Stomach (tissue), 4 donors: ENCODE measurements at regions not wholly inside any gene's neighbourhood (a gene's known extent, or its start where the extent isn't known, plus 50 kb on each side); places are given as distances from the start of the nearest gene placed in this dataset.

Experiments used
- EP300 ChIP-seq: sonication (generic); formaldehyde crosslinking; IDR thresholded peaks from one replicate; pipeline ENCODE4 v1.6.1; 2017; ENCODE audit warnings: antibody characterized with exemption
- POLR2A ChIP-seq, 4 donors: fragments of 450-650 bp; IDR thresholded peaks; one replicate each; pipeline ENCODE4 v1.6.1; 2016; ENCODE audit warnings: antibody characterized with exemption in 4 of 4, control low read depth in 2 of 4, mild to moderate bottlenecking in 1 of 4, moderate library complexity in 1 of 4
- POLR2AphosphoS5 ChIP-seq, 3 donors: sonication (generic); formaldehyde crosslinking; IDR thresholded peaks; one replicate each; pipeline ENCODE4 v1.6.1; 2016; ENCODE audit warnings: antibody characterized with exemption in 3 of 3
- TF ChIP-seq, protein P1 (sequence below), 7 experiments: fragments of 450-650 bp in 4 of 7; fragments of 200-600 bp in 3 of 7; sonication (generic) in 3 of 7; IDR thresholded peaks; one replicate each; pipeline ENCODE4 v1.5.1; 2016 to 2019; ENCODE audit warnings: antibody characterized with exemption in 7 of 7, control low read depth in 2 of 7, mild to moderate bottlenecking in 1 of 7

DNA sequence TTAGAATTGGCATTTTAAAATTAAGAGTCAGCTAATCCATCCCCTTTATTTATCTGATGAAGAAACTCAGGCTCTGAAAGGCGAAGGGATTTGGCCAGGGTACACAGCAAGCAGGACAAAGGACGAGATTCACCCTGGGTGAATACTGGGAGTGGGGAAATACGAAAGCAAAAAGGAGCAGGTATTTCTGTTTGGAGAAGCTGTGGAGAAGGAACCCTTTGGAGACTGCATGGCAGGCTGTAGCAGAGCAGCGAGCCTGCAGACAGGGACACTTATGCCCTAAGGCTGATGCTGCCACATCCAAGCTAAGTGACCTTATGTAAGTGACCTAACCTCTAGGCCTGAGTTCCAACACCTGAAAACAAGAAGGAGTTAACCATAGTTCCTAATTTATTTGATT is 207.2 kb upstream of the C1orf87 start:
- TF ChIP-seq POLR2A (IDR thresholded peaks at IDR 0.05) = no peak
- TF ChIP-seq, protein P1, sequence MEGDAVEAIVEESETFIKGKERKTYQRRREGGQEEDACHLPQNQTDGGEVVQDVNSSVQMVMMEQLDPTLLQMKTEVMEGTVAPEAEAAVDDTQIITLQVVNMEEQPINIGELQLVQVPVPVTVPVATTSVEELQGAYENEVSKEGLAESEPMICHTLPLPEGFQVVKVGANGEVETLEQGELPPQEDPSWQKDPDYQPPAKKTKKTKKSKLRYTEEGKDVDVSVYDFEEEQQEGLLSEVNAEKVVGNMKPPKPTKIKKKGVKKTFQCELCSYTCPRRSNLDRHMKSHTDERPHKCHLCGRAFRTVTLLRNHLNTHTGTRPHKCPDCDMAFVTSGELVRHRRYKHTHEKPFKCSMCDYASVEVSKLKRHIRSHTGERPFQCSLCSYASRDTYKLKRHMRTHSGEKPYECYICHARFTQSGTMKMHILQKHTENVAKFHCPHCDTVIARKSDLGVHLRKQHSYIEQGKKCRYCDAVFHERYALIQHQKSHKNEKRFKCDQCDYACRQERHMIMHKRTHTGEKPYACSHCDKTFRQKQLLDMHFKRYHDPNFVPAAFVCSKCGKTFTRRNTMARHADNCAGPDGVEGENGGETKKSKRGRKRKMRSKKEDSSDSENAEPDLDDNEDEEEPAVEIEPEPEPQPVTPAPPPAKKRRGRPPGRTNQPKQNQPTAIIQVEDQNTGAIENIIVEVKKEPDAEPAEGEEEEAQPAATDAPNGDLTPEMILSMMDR (IDR thresholded peaks at IDR 0.05) = no peak
- TF ChIP-seq POLR2AphosphoS5 (IDR thresholded peaks at IDR 0.05) = no peak
- no peak for TF ChIP-seq EP300
